ENCODE measurements at regions not wholly inside any gene's neighbourhood (a gene's known extent, or its start where the extent isn't known, plus 50 kb on each side); places are given as distances from the start of the nearest gene placed in this dataset.

- TF ChIP-seq SIN3A (IDR thresholded peaks at IDR 0.05; ENCODE audit: borderline replicate concordance, low read depth, low read length) (no peak), EP300 (IDR thresholded peaks at IDR 0.05; ENCODE audit: borderline replicate concordance in 1 of 2, low read depth in 1 of 2, low read length in 1 of 2) (no peak), PBX3 (IDR thresholded peaks at IDR 0.05) (no peak), TAF1 (IDR thresholded peaks at IDR 0.05; ENCODE audit: borderline replicate concordance, low read depth, low read length) (no peak)
- TF ChIP-seq, protein P1, sequence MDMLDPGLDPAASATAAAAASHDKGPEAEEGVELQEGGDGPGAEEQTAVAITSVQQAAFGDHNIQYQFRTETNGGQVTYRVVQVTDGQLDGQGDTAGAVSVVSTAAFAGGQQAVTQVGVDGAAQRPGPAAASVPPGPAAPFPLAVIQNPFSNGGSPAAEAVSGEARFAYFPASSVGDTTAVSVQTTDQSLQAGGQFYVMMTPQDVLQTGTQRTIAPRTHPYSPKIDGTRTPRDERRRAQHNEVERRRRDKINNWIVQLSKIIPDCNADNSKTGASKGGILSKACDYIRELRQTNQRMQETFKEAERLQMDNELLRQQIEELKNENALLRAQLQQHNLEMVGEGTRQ (IDR thresholded peaks at IDR 0.05; ENCODE audit: borderline replicate concordance, low read depth, low read length) = no peak
Measured at GRCh38 chr14:51441001-51441400, 201.0 kb downstream of the TMX1 start (continued).

DNA sequence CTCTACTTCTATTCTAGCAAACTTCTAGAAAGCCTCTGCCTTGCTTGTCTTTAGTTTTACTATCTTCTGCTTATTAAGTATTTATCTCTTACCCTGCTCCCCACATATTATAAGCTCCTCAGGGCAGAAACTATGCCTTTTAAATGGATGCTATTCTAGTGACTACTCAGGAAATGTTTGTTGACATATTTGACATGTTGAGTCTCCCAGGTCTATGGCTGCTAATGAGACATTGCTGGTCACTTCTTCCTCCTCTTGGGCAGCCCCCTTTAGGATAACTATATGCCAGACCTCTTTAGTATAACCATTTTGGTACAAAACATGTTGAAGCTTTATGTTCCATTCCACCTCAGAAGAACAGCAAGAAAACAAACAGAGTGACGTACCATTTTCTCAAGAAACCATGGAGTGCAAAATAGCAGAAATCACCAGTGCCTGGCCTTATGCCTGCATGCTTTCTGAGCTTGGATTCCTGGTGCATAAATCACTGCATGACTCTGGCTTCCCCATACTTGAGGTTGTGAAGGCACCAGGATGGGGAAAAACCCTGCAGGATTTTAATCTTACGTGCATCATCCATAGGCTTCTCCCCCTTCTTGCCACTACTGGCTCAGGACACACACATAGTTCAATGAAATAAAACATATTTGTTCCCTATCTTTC, 202.6 kb downstream of the TMX1 start:
- peak overlapping the region; percentile 75 for H3K9ac ChIP-seq
- H3F3A ChIP-seq (replicated peaks; ENCODE audit: insufficient read depth) = peaks cover 42% of the 10 kb centered on the region
- 8% methylated on average over 2 of the region's 2 CpGs for WGBS (ENCODE audit: low lambda C conversion rate)
- ChIA-PET CTCF (interaction anchor here (1.0 to 1.6 kb wide), 2 partner anchors 160 to 338 kb away, joined by 3 to 7 read pairs; no protein-coding TSS in a partner anchor), POLR2A (no interaction called here)
- DNase-seq = no peak
- H3K9me2 ChIP-seq = no peaks in the 10 kb centered on the region
- H2AFZ ChIP-seq (ENCODE audit: low read depth) = no peak overlapping the region
- no peaks in the 10 kb centered on the region for H3K9me3 ChIP-seq
- H3K79me2 ChIP-seq (ENCODE audit: insufficient read depth) = no peaks in the 10 kb centered on the region
- no peaks in the 10 kb centered on the region for H3K36me3 ChIP-seq (replicated peaks in 1 of 2; ENCODE audit: control insufficient read depth in 1 of 2, insufficient read depth in 2 of 2, low read length in 1 of 2)
- H3K4me2 ChIP-seq = peak overlapping the region; percentile 46
- H3K27me3 ChIP-seq (ENCODE audit: insufficient read depth) = no peaks in the 10 kb centered on the region
- H3K4me1 ChIP-seq (ENCODE audit: control insufficient read depth in 1 of 2, insufficient read depth in 2 of 2, low read depth in 1 of 2, low read length in 1 of 2) = peaks cover 10 to 24% of the 10 kb centered on the region in 2 experiments
- H3K27ac ChIP-seq (ENCODE audit: low read depth in 2 of 2, low read length in 1 of 2) = peak overlapping the region; percentile 86 to 99
- H4K20me1 ChIP-seq (ENCODE audit: insufficient read depth) = no peaks in the 10 kb centered on the region
- no peak overlapping the region for H3K4me3 ChIP-seq (ENCODE audit: low read depth in 2 of 2, low read length in 1 of 2)
- TF ChIP-seq GABPA (IDR thresholded peaks at IDR 0.05; ENCODE audit: low read depth) (no peak), RXRA (IDR thresholded peaks at IDR 0.05; ENCODE audit: borderline replicate concordance, low read depth) (peak; percentile 13), FOSL2 (IDR thresholded peaks at IDR 0.05; ENCODE audit: borderline replicate concordance, low read depth) (peak; percentile 87), RCOR1 (IDR thresholded peaks at IDR 0.05; ENCODE audit: low read length) (no peak), MAX (IDR thresholded peaks at IDR 0.05; ENCODE audit: low read depth) (peak; percentile 67; the same call in 1 of the 2 replicates), POLR2AphosphoS5 (IDR thresholded peaks at IDR 0.05; ENCODE audit: low read depth, low read length) (no peak; the same call in 1 of the 2 replicates), CTCF (IDR thresholded peaks at IDR 0.05) (no peak), GATA2 (CRISPR knock-in tag; IDR thresholded peaks at IDR 0.05) (no peak), RFX5 (IDR thresholded peaks at IDR 0.05; ENCODE audit: low read length) (no peak), ZBTB33 (IDR thresholded peaks at IDR 0.05; ENCODE audit: borderline replicate concordance, low read depth) (no peak; the same call in 1 of the 2 replicates), SMC3 (IDR thresholded peaks at IDR 0.05; ENCODE audit: low read depth, low read length) (no peak), YY1 (IDR thresholded peaks at IDR 0.05; ENCODE audit: low read depth) (peak; percentile 57; the same call in 1 of the 2 replicates), ELF1 (IDR thresholded peaks at IDR 0.05) (peak; percentile 68), IRF3 (IDR thresholded peaks at IDR 0.05; ENCODE audit: low read depth, low read length) (no peak), JUND (IDR thresholded peaks at IDR 0.05) (peak; percentile 89), FOXJ3 (CRISPR knock-in tag; IDR thresholded peaks at IDR 0.05) (no peak), EZH2phosphoT487 (IDR thresholded peaks at IDR 0.05; ENCODE audit: borderline replicate concordance, low read depth) (no peak)
- TF ChIP-seq, protein P2, sequence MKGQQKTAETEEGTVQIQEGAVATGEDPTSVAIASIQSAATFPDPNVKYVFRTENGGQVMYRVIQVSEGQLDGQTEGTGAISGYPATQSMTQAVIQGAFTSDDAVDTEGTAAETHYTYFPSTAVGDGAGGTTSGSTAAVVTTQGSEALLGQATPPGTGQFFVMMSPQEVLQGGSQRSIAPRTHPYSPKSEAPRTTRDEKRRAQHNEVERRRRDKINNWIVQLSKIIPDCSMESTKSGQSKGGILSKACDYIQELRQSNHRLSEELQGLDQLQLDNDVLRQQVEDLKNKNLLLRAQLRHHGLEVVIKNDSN (IDR thresholded peaks at IDR 0.05; ENCODE audit: borderline replicate concordance, low read depth) = no peak

All from SK-N-SH (cell line).